ENCODE measurements at regions not wholly inside any gene's neighbourhood (a gene's known extent, or its start where the extent isn't known, plus 50 kb on each side); places are given as distances from the start of the nearest gene placed in this dataset.
"Not testable (repeated sequence)": the region's sequence is repeated elsewhere in the genome, so short reads cannot be mapped to it uniquely, and the experiment has no call there.

- no peak for FAIRE-seq
- no peak for DNase-seq (ENCODE audit: low spot score)
Measured at GRCh38 chr3:106116733-106117489, 248.1 kb upstream of the CBLB start.

GRCh38 chr3:106117490-106117858 is 248.7 kb upstream of the CBLB start:
- FAIRE-seq (no peak), DNase-seq (ENCODE audit: low spot score) (no peak)

GRCh38 chr3:106119614-106120082 is 250.8 kb upstream of the CBLB start:
- peak; percentile 61 for DNase-seq (ENCODE audit: low spot score)
- FAIRE-seq = no peak

GRCh38 chr3:106120356-106120755 is 251.5 kb upstream of the CBLB start:
- DNase-seq (ENCODE audit: low spot score) (peak; percentile 55), FAIRE-seq (peak; percentile 23)

GRCh38 chr3:106121491-106122289 is 252.9 kb upstream of the CBLB start:
- FAIRE-seq (no peak), DNase-seq (ENCODE audit: low spot score) (no peak)

- FAIRE-seq = no peak
- no peak for DNase-seq (ENCODE audit: low spot score)
Measured at GRCh38 chr3:106124818-106125217, 256.0 kb upstream of the CBLB start.

GRCh38 chr3:106125321-106125720 is 256.5 kb upstream of the CBLB start:
- no peak for FAIRE-seq
- no peak for DNase-seq (ENCODE audit: low spot score)

- FAIRE-seq = no peak
- DNase-seq (ENCODE audit: low spot score) = no peak
Measured at GRCh38 chr3:106126067-106126845, 257.4 kb upstream of the CBLB start.

- no peak for FAIRE-seq
- DNase-seq (ENCODE audit: low spot score) = no peak
Measured at GRCh38 chr3:106126846-106127235, 258.0 kb upstream of the CBLB start.

- FAIRE-seq (no peak), DNase-seq (ENCODE audit: low spot score) (no peak)
Measured at GRCh38 chr3:106129939-106130338, 261.1 kb upstream of the CBLB start.

- DNase-seq (ENCODE audit: low spot score) (peak; percentile 38), FAIRE-seq (peak; percentile 88)
Measured at GRCh38 chr3:106130384-106131198, 261.8 kb upstream of the CBLB start.

- FAIRE-seq (no peak), DNase-seq (ENCODE audit: low spot score) (no peak)
Measured at GRCh38 chr3:106135451-106136160, 266.8 kb upstream of the CBLB start.

- FAIRE-seq = no peak
- no peak for DNase-seq (ENCODE audit: low spot score)
Measured at GRCh38 chr3:106139826-106140225, 271.0 kb upstream of the CBLB start.

GRCh38 chr3:106140431-106140830 is 271.6 kb upstream of the CBLB start:
- FAIRE-seq (no peak), DNase-seq (ENCODE audit: low spot score) (no peak)

GRCh38 chr3:106144030-106144429 is 275.2 kb upstream of the CBLB start:
- FAIRE-seq (no peak), DNase-seq (ENCODE audit: low spot score) (no peak)

- DNase-seq (ENCODE audit: low spot score); FAIRE-seq: not testable (repeated sequence)
Measured at GRCh38 chr3:106148440-106149082, 279.7 kb upstream of the CBLB start.

GRCh38 chr3:106157411-106157810 is 288.6 kb upstream of the CBLB start:
- FAIRE-seq (no peak), DNase-seq (ENCODE audit: low spot score) (no peak)

GRCh38 chr3:106160396-106160795 is 291.6 kb upstream of the CBLB start:
- FAIRE-seq (no peak), DNase-seq (ENCODE audit: low spot score) (no peak)

GRCh38 chr3:106161246-106161645 is 292.4 kb upstream of the CBLB start:
- no peak for FAIRE-seq
- no peak for DNase-seq (ENCODE audit: low spot score)

GRCh38 chr3:106167728-106168127 is 298.9 kb upstream of the CBLB start:
- FAIRE-seq (no peak), DNase-seq (ENCODE audit: low spot score) (no peak)
